Fibroblast of villous mesenchyme (primary cell): ENCODE measurements at regions not wholly inside any gene's neighbourhood (a gene's known extent, or its start where the extent isn't known, plus 50 kb on each side); places are given as distances from the start of the nearest gene placed in this dataset.

Experiments
- DNase-seq: peaks from one replicate; pipeline ENCODE4 v3.0.0-alpha.2; 2010; ENCODE audit warnings: low read depth
- H3K4me3 ChIP-seq: 2 replicates; pipeline ENCODE4 v1.5.1; 2011; ENCODE audit warnings: low read depth, mild to moderate bottlenecking, low read length
- TF ChIP-seq, protein P1 (sequence below): IDR thresholded peaks from 2 replicates; pipeline ENCODE4 v1.5.1; 2012; ENCODE audit warnings: low read depth, mild to moderate bottlenecking, low read length; ENCODE audit not compliant: insufficient read depth

DNA sequence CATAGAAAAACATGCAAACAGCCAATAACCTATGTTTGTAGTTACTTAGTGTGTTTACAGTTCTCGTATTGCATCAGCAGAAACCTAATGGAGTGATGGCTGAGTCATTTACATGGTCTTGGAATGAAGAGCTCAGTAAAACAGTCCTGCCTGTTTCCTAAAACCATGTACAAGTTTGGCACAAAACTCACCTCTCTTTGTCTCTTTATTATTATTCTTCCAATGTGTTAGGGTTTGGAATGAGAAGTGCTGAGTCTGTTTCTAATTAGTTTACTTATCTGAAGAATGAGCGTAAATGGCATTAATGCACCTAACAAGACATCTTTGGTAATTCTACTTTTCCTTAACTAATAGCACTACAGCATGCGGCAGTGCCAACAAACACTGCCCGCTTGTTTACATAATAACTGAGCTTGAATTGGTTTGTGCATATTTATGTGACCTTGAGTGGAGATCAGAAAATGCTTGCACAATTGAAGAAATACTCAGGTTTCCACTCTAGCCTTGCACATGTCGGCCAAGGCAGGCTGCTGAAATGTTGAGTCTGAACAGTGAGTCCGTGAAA lies 385.4 kb upstream of the SEMA6D start:
- TF ChIP-seq, protein P1, sequence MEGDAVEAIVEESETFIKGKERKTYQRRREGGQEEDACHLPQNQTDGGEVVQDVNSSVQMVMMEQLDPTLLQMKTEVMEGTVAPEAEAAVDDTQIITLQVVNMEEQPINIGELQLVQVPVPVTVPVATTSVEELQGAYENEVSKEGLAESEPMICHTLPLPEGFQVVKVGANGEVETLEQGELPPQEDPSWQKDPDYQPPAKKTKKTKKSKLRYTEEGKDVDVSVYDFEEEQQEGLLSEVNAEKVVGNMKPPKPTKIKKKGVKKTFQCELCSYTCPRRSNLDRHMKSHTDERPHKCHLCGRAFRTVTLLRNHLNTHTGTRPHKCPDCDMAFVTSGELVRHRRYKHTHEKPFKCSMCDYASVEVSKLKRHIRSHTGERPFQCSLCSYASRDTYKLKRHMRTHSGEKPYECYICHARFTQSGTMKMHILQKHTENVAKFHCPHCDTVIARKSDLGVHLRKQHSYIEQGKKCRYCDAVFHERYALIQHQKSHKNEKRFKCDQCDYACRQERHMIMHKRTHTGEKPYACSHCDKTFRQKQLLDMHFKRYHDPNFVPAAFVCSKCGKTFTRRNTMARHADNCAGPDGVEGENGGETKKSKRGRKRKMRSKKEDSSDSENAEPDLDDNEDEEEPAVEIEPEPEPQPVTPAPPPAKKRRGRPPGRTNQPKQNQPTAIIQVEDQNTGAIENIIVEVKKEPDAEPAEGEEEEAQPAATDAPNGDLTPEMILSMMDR = no peak
- peak; percentile 74 for DNase-seq

DNA sequence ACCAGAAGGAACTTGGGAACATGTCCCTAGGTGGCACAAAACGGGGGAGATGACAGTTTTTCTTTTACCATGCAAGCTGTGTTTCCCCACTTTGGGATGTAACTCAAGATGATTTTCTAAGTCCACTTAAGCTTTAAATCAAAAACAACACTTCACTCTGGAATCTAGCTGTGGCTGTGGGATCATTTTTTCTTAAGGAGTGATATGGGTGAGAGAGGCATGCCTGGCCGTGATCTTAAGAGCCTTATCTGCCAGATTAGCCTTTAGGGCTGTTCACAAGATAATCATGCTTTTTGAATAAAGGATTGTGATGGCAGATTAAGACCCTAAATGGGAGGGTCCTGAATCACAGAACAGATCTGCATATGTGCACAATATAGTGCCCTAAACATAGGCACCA lies 384.8 kb upstream of the SEMA6D start:
- TF ChIP-seq, protein P1 = no peak
- H3K4me3 ChIP-seq = no peak overlapping the region
- DNase-seq = peak; percentile 69

More for the DNA sequence above, 385.4 kb upstream of the SEMA6D start:
- no peak overlapping the region for H3K4me3 ChIP-seq

GRCh38 chr15:47333734-47334133 lies 383.6 kb upstream of the SEMA6D start:
- no peak overlapping the region for H3K4me3 ChIP-seq
- TF ChIP-seq, protein P1 = no peak
- DNase-seq = no peak

- DNase-seq = no peak
- H3K4me3 ChIP-seq = no peak overlapping the region
- TF ChIP-seq, protein P1 = no peak
These were observed 382.3 kb upstream of the SEMA6D start for GRCh38 chr15:47334805-47335535.

DNA sequence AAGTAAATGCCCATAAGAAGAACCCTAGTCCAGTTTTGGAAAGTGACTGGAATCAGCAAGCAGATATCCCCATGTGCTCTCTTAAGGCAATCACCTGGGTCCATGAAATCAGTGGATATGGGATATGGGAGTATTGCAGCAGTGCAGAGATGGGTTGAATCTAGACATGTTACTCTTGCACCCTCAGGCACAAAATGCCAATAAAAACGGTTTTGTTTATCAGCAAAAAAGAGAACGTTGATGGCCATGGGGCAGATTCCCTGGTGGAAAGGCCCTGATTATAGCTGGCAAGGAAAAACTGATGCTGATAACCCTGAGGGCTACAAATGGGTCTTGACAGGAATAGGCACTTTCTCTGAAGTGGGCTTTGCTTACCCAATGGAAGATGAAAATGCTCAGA lies 380.2 kb upstream of the SEMA6D start:
- DNase-seq = no peak
- TF ChIP-seq, protein P1 = no peak
- no peak overlapping the region for H3K4me3 ChIP-seq

- no peak overlapping the region for H3K4me3 ChIP-seq
- TF ChIP-seq, protein P1 = no peak
- DNase-seq = no peak
These were observed 379.5 kb upstream of the SEMA6D start for GRCh38 chr15:47337836-47338235.
